CD4-positive, alpha-beta T cell (primary cell): ENCODE measurements at regions not wholly inside any gene's neighbourhood (a gene's known extent, or its start where the extent isn't known, plus 50 kb on each side); places are given as distances from the start of the nearest gene placed in this dataset.

Experiments used
- ATAC-seq: fragments of 200-7000 bp; cut with Tn5 transposase; one replicate; pipeline ENCODE4 v1.10.0; 2022; ENCODE audit warnings: mild to moderate bottlenecking; ENCODE audit not compliant: poor library complexity
- CTCF ChIA-PET: fragments of 350-600 bp; sonication (Branson Sonifier 250); formaldehyde crosslinking; loops from one replicate; lab custom pipeline; 2021; ENCODE audit warnings: antibody characterized with exemption, inconsistent platforms; lab: Charles Lee
- POLR2A ChIA-PET: fragments of 350-600 bp; sonication (Branson Sonifier 250); formaldehyde crosslinking; loops from one replicate; lab custom pipeline; 2021; ENCODE audit warnings: antibody characterized with exemption, inconsistent platforms; lab: Charles Lee
- DNase-seq, 14 experiments: peaks; one replicate each; pipeline ENCODE4 v3.0.0-alpha.2; 2013 to 2020; ENCODE audit warnings: mixed read lengths in 2 of 14
- H3K27ac ChIP-seq, 2 donors: one replicate each; pipeline versions ENCODE4 v1.5.1 to v1.7.0; 2013; ENCODE audit warnings: low read length in 2 of 2, low read depth in 1 of 2, mild to moderate bottlenecking in 1 of 2
- H3K27me3 ChIP-seq, 2 experiments: 1 replicate in 1 of 2; 2 replicates in 1 of 2; pipeline versions ENCODE4 v1.6.1 to v1.7.0; 2013; ENCODE audit warnings: low read length in 2 of 2, control low read depth in 1 of 2, mild to moderate bottlenecking in 1 of 2, moderate library complexity in 1 of 2; ENCODE audit not compliant: insufficient read depth in 2 of 2, control insufficient read depth in 1 of 2
- H3K36me3 ChIP-seq: one replicate; pipeline ENCODE4 v1.6.1; 2013; ENCODE audit warnings: low read length, control low read depth; ENCODE audit not compliant: insufficient read depth
- H3K4me1 ChIP-seq: one replicate; pipeline ENCODE4 v1.6.1; 2013; ENCODE audit warnings: low read length, control low read depth; ENCODE audit not compliant: insufficient read depth
- H3K4me3 ChIP-seq: one replicate; pipeline ENCODE4 v1.5.1; 2013; ENCODE audit warnings: mild to moderate bottlenecking, low read length, moderate library complexity
- H3K9me3 ChIP-seq, 2 experiments: 1 replicate in 1 of 2; 2 replicates in 1 of 2; pipeline versions ENCODE4 v1.6.1 to v1.7.0; 2013; ENCODE audit warnings: low read length in 2 of 2, mild to moderate bottlenecking in 2 of 2, control low read depth in 1 of 2, moderate library complexity in 1 of 2; ENCODE audit not compliant: control insufficient read depth in 1 of 2, insufficient read depth in 1 of 2
- H3K27ac Mint-ChIP-seq: one replicate; pipeline ENCODE4 v1.8.0; 2020; ENCODE audit warnings: mixed read lengths
- H3K27me3 Mint-ChIP-seq: one replicate; pipeline ENCODE4 v1.8.0; 2021; ENCODE audit warnings: mixed read lengths
- H3K36me3 Mint-ChIP-seq: one replicate; pipeline ENCODE4 v1.8.0; 2021; ENCODE audit warnings: low read depth, mixed read lengths
- H3K4me1 Mint-ChIP-seq: one replicate; pipeline ENCODE4 v1.8.0; 2021; ENCODE audit warnings: low read depth, mixed read lengths
- H3K4me3 Mint-ChIP-seq: one replicate; pipeline ENCODE4 v1.8.0; 2020; ENCODE audit warnings: mild to moderate bottlenecking, mixed read lengths
- H3K9me3 Mint-ChIP-seq: one replicate; pipeline ENCODE4 v1.8.0; 2020; ENCODE audit warnings: mixed read lengths
- CTCF ChIP-seq: fragments of 200-600 bp; IDR thresholded peaks from one replicate; pipeline ENCODE4 v1.8.0; 2022; ENCODE audit warnings: antibody characterized with exemption, mild to moderate bottlenecking
- intact Hi-C, 2 experiments: fragments of 100-400 bp; cut with DNase I in 1 of 2; cut with micrococcal nuclease in 1 of 2; formaldehyde crosslinking; loops; one replicate each; pipeline versions ENCODE4 v1.15.1 to v1.9.0; 2023 to 2025; cut with DNase I, micrococcal nuclease

DNA sequence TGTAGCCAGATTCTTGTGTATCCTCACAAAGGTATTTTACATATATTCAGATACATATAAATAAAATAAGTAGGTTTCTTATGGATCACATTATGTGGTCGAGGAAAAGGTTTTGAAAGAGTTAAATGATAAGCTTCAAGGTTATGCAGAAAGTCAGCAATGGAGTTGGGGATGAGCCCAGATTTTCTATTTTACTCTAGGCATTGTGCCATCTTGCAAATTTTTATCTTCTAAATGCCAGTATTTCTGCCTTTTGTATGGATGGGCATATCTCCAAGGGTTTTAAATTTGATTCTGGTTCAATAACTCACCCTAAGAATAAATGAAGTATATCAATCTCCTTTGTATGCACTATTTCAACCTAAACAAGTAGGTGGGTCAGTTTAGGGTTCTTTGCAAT is 410.7 kb downstream of the DMRTA1 start:
- ChIA-PET CTCF (no interaction called here), POLR2A (no interaction called here)
- DNase-seq (no peak), ATAC-seq (no peak)
- Mint-ChIP-seq H3K27ac (no peak overlapping the region), H3K27me3 (no peaks in the 10 kb centered on the region), H3K4me1 (no peaks in the 10 kb centered on the region), H3K36me3 (no peaks in the 10 kb centered on the region), H3K9me3 (peaks cover 24% of the 10 kb centered on the region), H3K4me3 (no peak overlapping the region)
- TF ChIP-seq CTCF, result no peak
- Histone ChIP-seq H3K36me3 (no peaks in the 10 kb centered on the region), H3K4me1 (no peaks in the 10 kb centered on the region), H3K9me3 (peaks cover 0 to under 1% of the 10 kb centered on the region in 2 experiments), H3K27me3 (no peaks in the 10 kb centered on the region), H3K27ac (no peak overlapping the region), H3K4me3 (no peak overlapping the region)
- intact Hi-C loops, result no loop called here

- H3K4me1 ChIP-seq, result no peaks in the 10 kb centered on the region
- ATAC-seq (no peak), DNase-seq (peak in 1 of 14 experiments; percentile 6)
- intact Hi-C loops, result no loop called here
- H3K4me1 Mint-ChIP-seq, result no peaks in the 10 kb centered on the region
- no peak for TF ChIP-seq CTCF
- H3K4me3 ChIP-seq, result no peak overlapping the region
- no peak overlapping the region for H3K27ac ChIP-seq
- no peak overlapping the region for H3K27ac Mint-ChIP-seq
- H3K9me3 Mint-ChIP-seq, result peaks cover 25% of the 10 kb centered on the region
- H3K27me3 ChIP-seq, result no peaks in the 10 kb centered on the region
- POLR2A ChIA-PET, result no interaction called here
- H3K36me3 Mint-ChIP-seq, result no peaks in the 10 kb centered on the region
- no peaks in the 10 kb centered on the region for H3K27me3 Mint-ChIP-seq
- peaks cover 0 to 9% of the 10 kb centered on the region in 2 experiments for H3K9me3 ChIP-seq
- no peak overlapping the region for H3K4me3 Mint-ChIP-seq
- H3K36me3 ChIP-seq, result no peaks in the 10 kb centered on the region
- CTCF ChIA-PET, result no interaction called here
Observed at GRCh38 chr9:22863106-22863505, 416.5 kb downstream of the DMRTA1 start.

DNA sequence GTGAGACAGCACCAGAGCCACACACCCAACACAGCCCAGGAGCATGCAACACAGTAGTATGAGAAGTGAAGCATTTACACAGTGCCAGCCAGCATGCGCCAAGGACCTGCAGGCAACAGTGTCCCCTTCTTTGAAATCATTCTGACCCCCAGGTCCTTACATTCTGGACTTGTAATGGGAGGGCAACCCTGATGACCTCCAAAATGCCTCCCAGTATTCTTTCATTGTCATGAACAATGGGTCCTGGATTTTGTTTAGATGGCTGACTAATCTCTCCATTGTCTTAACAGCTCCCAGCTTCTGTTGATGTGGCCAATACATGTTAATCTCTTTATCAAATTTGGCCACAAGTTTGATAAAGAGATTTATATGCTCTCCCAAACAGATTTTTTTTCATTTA is 417.1 kb downstream of the DMRTA1 start:
- no peaks in the 10 kb centered on the region for H3K27me3 Mint-ChIP-seq
- H3K9me3 ChIP-seq, result peaks cover 0 to 9% of the 10 kb centered on the region in 2 experiments
- H3K4me1 Mint-ChIP-seq, result no peaks in the 10 kb centered on the region
- CTCF ChIA-PET, result no interaction called here
- TF ChIP-seq CTCF, result no peak
- H3K27me3 ChIP-seq, result no peaks in the 10 kb centered on the region
- H3K4me3 Mint-ChIP-seq, result no peak overlapping the region
- no peaks in the 10 kb centered on the region for H3K36me3 Mint-ChIP-seq
- intact Hi-C loops, result no loop called here
- ATAC-seq (no peak), DNase-seq (no peak)
- H3K9me3 Mint-ChIP-seq, result peaks cover 23% of the 10 kb centered on the region
- H3K36me3 ChIP-seq, result no peaks in the 10 kb centered on the region
- H3K27ac ChIP-seq, result no peak overlapping the region
- H3K4me1 ChIP-seq, result no peaks in the 10 kb centered on the region
- no peak overlapping the region for H3K27ac Mint-ChIP-seq
- no peak overlapping the region for H3K4me3 ChIP-seq
- POLR2A ChIA-PET, result no interaction called here
